ENCODE measurements at regions not wholly inside any gene's neighbourhood (a gene's known extent, or its start where the extent isn't known, plus 50 kb on each side); places are given as distances from the start of the nearest gene placed in this dataset.

GRCh38 chr1:115910231-115910630 lies 66.1 kb upstream of the SLC22A15 start:
- Histone ChIP-seq H2AFZ (ENCODE audit: low read depth, low read length) (no peak overlapping the region), H3K79me2 (ENCODE audit: insufficient read depth, low read length) (no peaks in the 10 kb centered on the region), H3K9ac (ENCODE audit: low read length) (no peak overlapping the region), H4K20me1 (ENCODE audit: insufficient read depth, low read length) (no peaks in the 10 kb centered on the region), H3K36me3 (ENCODE audit: insufficient read depth, low read length) (no peaks in the 10 kb centered on the region), H3K9me3 (ENCODE audit: insufficient read depth, low read depth, low read length) (no peaks in the 10 kb centered on the region), H3K27me3 (ENCODE audit: insufficient read depth, low read length) (peaks cover 2% of the 10 kb centered on the region), H3K4me2 (ENCODE audit: low read length) (no peak overlapping the region), H3K4me3 (ENCODE audit: insufficient read depth, low read depth, low read length) (no peak overlapping the region), H3K27ac (ENCODE audit: low read depth, low read length) (no peak overlapping the region), H3K4me1 (ENCODE audit: insufficient read depth, low read length) (no peaks in the 10 kb centered on the region)
- no peak overlapping the region for H3K27ac Mint-ChIP-seq (ENCODE audit: unreplicated experiment)
- FAIRE-seq, result no peak
- no peaks in the 10 kb centered on the region for H3K9me3 Mint-ChIP-seq (ENCODE audit: unreplicated experiment)
- no peaks in the 10 kb centered on the region for H3K4me1 Mint-ChIP-seq (ENCODE audit: low read depth, unreplicated experiment)
- no peaks in the 10 kb centered on the region for H3K27me3 Mint-ChIP-seq (ENCODE audit: low read depth, unreplicated experiment)
- DNase-seq (ENCODE audit: low read depth), result no peak
- H3K36me3 Mint-ChIP-seq (ENCODE audit: low read depth, unreplicated experiment), result no peaks in the 10 kb centered on the region
- no peak overlapping the region for H3K4me3 Mint-ChIP-seq (ENCODE audit: unreplicated experiment)
- TF ChIP-seq, protein P1, sequence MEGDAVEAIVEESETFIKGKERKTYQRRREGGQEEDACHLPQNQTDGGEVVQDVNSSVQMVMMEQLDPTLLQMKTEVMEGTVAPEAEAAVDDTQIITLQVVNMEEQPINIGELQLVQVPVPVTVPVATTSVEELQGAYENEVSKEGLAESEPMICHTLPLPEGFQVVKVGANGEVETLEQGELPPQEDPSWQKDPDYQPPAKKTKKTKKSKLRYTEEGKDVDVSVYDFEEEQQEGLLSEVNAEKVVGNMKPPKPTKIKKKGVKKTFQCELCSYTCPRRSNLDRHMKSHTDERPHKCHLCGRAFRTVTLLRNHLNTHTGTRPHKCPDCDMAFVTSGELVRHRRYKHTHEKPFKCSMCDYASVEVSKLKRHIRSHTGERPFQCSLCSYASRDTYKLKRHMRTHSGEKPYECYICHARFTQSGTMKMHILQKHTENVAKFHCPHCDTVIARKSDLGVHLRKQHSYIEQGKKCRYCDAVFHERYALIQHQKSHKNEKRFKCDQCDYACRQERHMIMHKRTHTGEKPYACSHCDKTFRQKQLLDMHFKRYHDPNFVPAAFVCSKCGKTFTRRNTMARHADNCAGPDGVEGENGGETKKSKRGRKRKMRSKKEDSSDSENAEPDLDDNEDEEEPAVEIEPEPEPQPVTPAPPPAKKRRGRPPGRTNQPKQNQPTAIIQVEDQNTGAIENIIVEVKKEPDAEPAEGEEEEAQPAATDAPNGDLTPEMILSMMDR (IDR thresholded peaks at IDR 0.05; ENCODE audit: insufficient read depth, low read depth, low read length), result no peak
- TF ChIP-seq EZH2 (IDR thresholded peaks at IDR 0.05; ENCODE audit: insufficient read depth, low read length), result no peak

DNA sequence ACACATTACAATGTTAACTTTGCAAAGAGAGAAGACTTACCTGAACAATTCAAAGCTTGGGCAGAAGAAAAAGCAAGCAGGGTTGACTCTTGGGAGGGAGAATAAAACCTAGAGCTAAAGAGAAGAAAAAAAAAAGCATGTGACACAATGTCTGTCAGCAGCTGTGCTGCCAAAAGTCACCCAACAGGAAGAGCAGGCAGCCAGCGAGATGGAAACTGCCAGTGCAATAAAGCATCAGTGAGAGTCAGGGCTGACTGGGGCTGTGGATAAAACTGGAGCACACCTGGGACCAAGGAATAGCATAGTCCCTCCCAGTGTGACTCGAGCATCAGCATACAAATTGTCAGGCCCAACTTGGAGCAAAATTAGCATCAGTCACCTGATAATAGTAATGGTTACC lies 65.0 kb upstream of the SLC22A15 start:
- Histone ChIP-seq H2AFZ (ENCODE audit: low read depth, low read length) (no peak overlapping the region), H3K4me3 (ENCODE audit: insufficient read depth, low read depth, low read length) (no peak overlapping the region), H3K79me2 (ENCODE audit: insufficient read depth, low read length) (no peaks in the 10 kb centered on the region), H3K27me3 (ENCODE audit: insufficient read depth, low read length) (peaks cover 2% of the 10 kb centered on the region), H3K27ac (ENCODE audit: low read depth, low read length) (no peak overlapping the region), H3K36me3 (ENCODE audit: insufficient read depth, low read length) (no peaks in the 10 kb centered on the region), H3K9me3 (ENCODE audit: insufficient read depth, low read depth, low read length) (no peaks in the 10 kb centered on the region), H3K4me2 (ENCODE audit: low read length) (no peak overlapping the region), H4K20me1 (ENCODE audit: insufficient read depth, low read length) (no peaks in the 10 kb centered on the region), H3K4me1 (ENCODE audit: insufficient read depth, low read length) (no peaks in the 10 kb centered on the region), H3K9ac (ENCODE audit: low read length) (no peak overlapping the region)
- H3K4me3 Mint-ChIP-seq (ENCODE audit: unreplicated experiment), result no peak overlapping the region
- FAIRE-seq (no peak), DNase-seq (ENCODE audit: low read depth) (no peak)
- no peak for TF ChIP-seq EZH2 (IDR thresholded peaks at IDR 0.05; ENCODE audit: insufficient read depth, low read length)
- TF ChIP-seq, protein P1 (IDR thresholded peaks at IDR 0.05; ENCODE audit: insufficient read depth, low read depth, low read length), result no peak
- H3K4me1 Mint-ChIP-seq (ENCODE audit: low read depth, unreplicated experiment), result no peaks in the 10 kb centered on the region
- no peaks in the 10 kb centered on the region for H3K9me3 Mint-ChIP-seq (ENCODE audit: unreplicated experiment)
- no peaks in the 10 kb centered on the region for H3K27me3 Mint-ChIP-seq (ENCODE audit: low read depth, unreplicated experiment)
- no peak overlapping the region for H3K27ac Mint-ChIP-seq (ENCODE audit: unreplicated experiment)
- H3K36me3 Mint-ChIP-seq (ENCODE audit: low read depth, unreplicated experiment), result peaks cover under 1% of the 10 kb centered on the region

GRCh38 chr1:115912116-115912515 lies 64.2 kb upstream of the SLC22A15 start:
- TF ChIP-seq, protein P1 (IDR thresholded peaks at IDR 0.05; ENCODE audit: insufficient read depth, low read depth, low read length), result no peak
- no peak for TF ChIP-seq EZH2 (IDR thresholded peaks at IDR 0.05; ENCODE audit: insufficient read depth, low read length)
- H3K4me1 Mint-ChIP-seq (ENCODE audit: low read depth, unreplicated experiment), result no peaks in the 10 kb centered on the region
- Histone ChIP-seq H3K9ac (ENCODE audit: low read length) (no peak overlapping the region), H3K79me2 (ENCODE audit: insufficient read depth, low read length) (no peaks in the 10 kb centered on the region), H4K20me1 (ENCODE audit: insufficient read depth, low read length) (no peaks in the 10 kb centered on the region), H3K36me3 (ENCODE audit: insufficient read depth, low read length) (no peaks in the 10 kb centered on the region), H3K9me3 (ENCODE audit: insufficient read depth, low read depth, low read length) (no peaks in the 10 kb centered on the region), H3K4me2 (ENCODE audit: low read length) (no peak overlapping the region), H3K27me3 (ENCODE audit: insufficient read depth, low read length) (peaks cover 2% of the 10 kb centered on the region), H2AFZ (ENCODE audit: low read depth, low read length) (no peak overlapping the region), H3K4me3 (ENCODE audit: insufficient read depth, low read depth, low read length) (no peak overlapping the region), H3K27ac (ENCODE audit: low read depth, low read length) (no peak overlapping the region), H3K4me1 (ENCODE audit: insufficient read depth, low read length) (no peaks in the 10 kb centered on the region)
- no peak overlapping the region for H3K27ac Mint-ChIP-seq (ENCODE audit: unreplicated experiment)
- H3K4me3 Mint-ChIP-seq (ENCODE audit: unreplicated experiment), result no peak overlapping the region
- FAIRE-seq (no peak), DNase-seq (ENCODE audit: low read depth) (no peak)
- peaks cover 3% of the 10 kb centered on the region for H3K36me3 Mint-ChIP-seq (ENCODE audit: low read depth, unreplicated experiment)
- H3K9me3 Mint-ChIP-seq (ENCODE audit: unreplicated experiment), result no peaks in the 10 kb centered on the region
- H3K27me3 Mint-ChIP-seq (ENCODE audit: low read depth, unreplicated experiment), result no peaks in the 10 kb centered on the region

All from astrocyte (in vitro differentiated cells and primary cell).